BE2C (cell line): ENCODE measurements at regions not wholly inside any gene's neighbourhood (a gene's known extent, or its start where the extent isn't known, plus 50 kb on each side); places are given as distances from the start of the nearest gene placed in this dataset.

Source experiments
- DNase-seq: peaks from one replicate; pipeline ENCODE4 v3.0.0-alpha.2; 2020
- H3K27me3 ChIP-seq: fragments of 250-450 bp; sonication (Bioruptor Pico); 2 replicates; pipeline ENCODE4 v1.5.1; 2020; ENCODE audit warnings: mild to moderate bottlenecking
- H3K36me3 ChIP-seq: fragments of 250-450 bp; sonication (Bioruptor Pico); 2 replicates; pipeline ENCODE4 v1.5.1; 2020; ENCODE audit warnings: mild to moderate bottlenecking
- H3K4me1 ChIP-seq: fragments of 250-450 bp; sonication (Bioruptor Pico); 2 replicates; pipeline ENCODE4 v1.5.1; 2020
- H3K4me3 ChIP-seq: 2 replicates; pipeline ENCODE4 v1.5.1; 2011; ENCODE audit warnings: low read depth, low read length
- H3K9me3 ChIP-seq: fragments of 250-450 bp; sonication (Bioruptor Pico); 2 replicates; pipeline ENCODE4 v1.5.1; 2020
- CTCF ChIP-seq: IDR thresholded peaks from 2 replicates; pipeline ENCODE4 v1.5.1; 2012; ENCODE audit warnings: mild to moderate bottlenecking, low read depth, low read length

GRCh38 chr2:65553504-65554074 lies 121.2 kb upstream of the SPRED2 start:
- Histone ChIP-seq H3K36me3 (no peaks in the 10 kb centered on the region), H3K27me3 (no peaks in the 10 kb centered on the region), H3K9me3 (no peaks in the 10 kb centered on the region), H3K4me3 (no peak overlapping the region), H3K4me1 (no peaks in the 10 kb centered on the region)
- no peak for TF ChIP-seq CTCF
- DNase-seq: no peak

GRCh38 chr2:65551528-65551927 lies 119.1 kb upstream of the SPRED2 start:
- no peaks in the 10 kb centered on the region for H3K9me3 ChIP-seq
- DNase-seq: no peak
- TF ChIP-seq CTCF: no peak
- H3K36me3 ChIP-seq: no peaks in the 10 kb centered on the region
- no peaks in the 10 kb centered on the region for H3K4me1 ChIP-seq
- no peaks in the 10 kb centered on the region for H3K27me3 ChIP-seq
- no peak overlapping the region for H3K4me3 ChIP-seq

DNA sequence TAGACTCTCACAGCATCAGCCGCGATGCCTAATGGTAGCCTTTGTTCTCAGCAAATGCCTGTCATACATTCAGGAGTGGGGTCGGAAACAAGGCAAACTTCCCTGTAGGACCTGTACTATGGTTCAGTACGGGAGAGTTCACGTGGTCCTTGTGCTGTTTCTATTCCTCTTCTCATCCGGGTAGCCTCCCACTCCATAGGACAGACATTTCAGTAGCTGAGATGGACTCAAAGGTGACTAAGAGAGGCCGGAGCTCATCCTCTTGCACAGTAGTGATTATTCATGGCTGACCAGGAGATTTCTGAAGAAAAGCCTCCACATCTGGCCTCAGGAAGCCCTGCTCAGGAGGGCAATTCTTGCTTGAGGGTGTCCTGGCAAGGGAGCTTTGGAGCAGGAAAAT lies 117.8 kb upstream of the SPRED2 start:
- Histone ChIP-seq H3K4me3 (no peak overlapping the region), H3K9me3 (no peaks in the 10 kb centered on the region), H3K27me3 (no peaks in the 10 kb centered on the region), H3K36me3 (no peaks in the 10 kb centered on the region), H3K4me1 (no peaks in the 10 kb centered on the region)
- no peak for DNase-seq
- TF ChIP-seq CTCF: no peak

DNA sequence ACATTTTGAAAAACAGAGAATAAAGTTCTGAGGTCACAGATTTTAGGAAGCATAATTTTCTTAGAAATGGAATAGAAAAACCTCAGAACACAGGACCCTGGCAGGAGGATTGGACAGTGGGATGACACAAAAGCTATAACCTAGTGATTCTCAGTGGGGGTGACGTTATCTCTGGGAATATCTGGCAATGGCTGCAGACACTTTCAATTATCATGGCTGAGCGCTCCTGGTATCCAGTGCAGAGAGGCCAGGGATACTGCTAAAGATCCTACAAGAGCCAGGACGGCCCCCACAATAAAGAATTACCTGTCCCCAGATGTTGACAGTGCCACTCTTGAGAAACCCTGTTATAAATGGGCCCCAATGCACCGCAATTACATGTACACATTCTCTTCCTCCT lies 117.2 kb upstream of the SPRED2 start:
- no peaks in the 10 kb centered on the region for H3K36me3 ChIP-seq
- H3K27me3 ChIP-seq: no peaks in the 10 kb centered on the region
- H3K4me3 ChIP-seq: no peak overlapping the region
- no peaks in the 10 kb centered on the region for H3K4me1 ChIP-seq
- DNase-seq: peak; percentile 14
- TF ChIP-seq CTCF: no peak
- H3K9me3 ChIP-seq: no peaks in the 10 kb centered on the region

DNA sequence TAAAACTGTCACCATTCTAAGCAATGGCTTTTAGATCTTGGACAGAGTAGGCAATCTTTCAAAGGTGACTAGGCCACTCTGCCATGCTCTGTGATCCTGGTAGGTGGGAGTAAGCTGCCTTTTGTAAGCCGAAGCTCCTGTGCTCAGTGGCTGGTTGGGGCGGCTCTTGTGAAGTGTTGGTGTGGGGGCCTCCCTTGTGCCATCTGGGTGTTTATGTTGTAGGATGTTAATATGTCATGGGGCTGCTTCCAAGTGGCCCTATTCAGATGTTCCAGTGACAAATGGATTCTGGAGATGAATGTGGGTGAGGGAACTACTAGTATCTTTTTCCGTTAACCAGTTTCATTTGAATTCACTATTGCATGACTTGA lies 116.8 kb upstream of the SPRED2 start:
- no peak for DNase-seq
- Histone ChIP-seq H3K27me3 (no peaks in the 10 kb centered on the region), H3K36me3 (no peaks in the 10 kb centered on the region), H3K4me1 (no peaks in the 10 kb centered on the region), H3K4me3 (no peak overlapping the region), H3K9me3 (no peaks in the 10 kb centered on the region)
- TF ChIP-seq CTCF: no peak

GRCh38 chr2:65548576-65549256 lies 116.3 kb upstream of the SPRED2 start:
- no peak for TF ChIP-seq CTCF
- no peak overlapping the region for H3K4me3 ChIP-seq
- no peaks in the 10 kb centered on the region for H3K4me1 ChIP-seq
- H3K36me3 ChIP-seq: no peaks in the 10 kb centered on the region
- no peaks in the 10 kb centered on the region for H3K27me3 ChIP-seq
- no peak for DNase-seq
- no peaks in the 10 kb centered on the region for H3K9me3 ChIP-seq
